Testis (tissue), 2 donors: ENCODE measurements at regions not wholly inside any gene's neighbourhood (a gene's known extent, or its start where the extent isn't known, plus 50 kb on each side); places are given as distances from the start of the nearest gene placed in this dataset.

Source experiments
- DNase-seq: peaks from one replicate; pipeline ENCODE4 v3.0.0-alpha.2; 2019
- H3K27ac ChIP-seq, 2 donors: fragments of 200-600 bp; sonication (generic); one replicate each; pipeline ENCODE4 v1.5.1; 2019
- H3K27me3 ChIP-seq: fragments of 200-600 bp; sonication (generic); one replicate; pipeline ENCODE4 v1.5.1; 2019
- H3K36me3 ChIP-seq: fragments of 200-600 bp; sonication (generic); one replicate; pipeline ENCODE4 v1.5.1; 2017; ENCODE audit warnings: low read depth; ENCODE audit errors: missing control alignments
- H3K4me1 ChIP-seq: fragments of 200-600 bp; sonication (generic); one replicate; pipeline ENCODE4 v1.5.1; 2019
- H3K4me3 ChIP-seq, 2 donors: fragments of 200-600 bp; sonication (generic); one replicate each; pipeline ENCODE4 v1.5.1; 2017 to 2019
- H3K9me3 ChIP-seq: fragments of 200-600 bp; sonication (generic); one replicate; pipeline ENCODE4 v1.5.1; 2017
- CTCF ChIP-seq, 3 experiments: fragments of 450-650 bp in 2 of 3; fragments of 200-600 bp in 1 of 3; sonication (generic) in 1 of 3; IDR thresholded peaks; one replicate each; pipeline ENCODE4 v1.5.1; 2016 to 2019; ENCODE audit warnings: antibody characterized with exemption in 3 of 3, mild to moderate bottlenecking in 2 of 3, moderate library complexity in 1 of 3
- POLR2A ChIP-seq: fragments of 450-650 bp; IDR thresholded peaks from one replicate; pipeline ENCODE4 v1.6.1; 2017; ENCODE audit warnings: antibody characterized with exemption, mild to moderate bottlenecking, moderate library complexity
- WGBS, 2 donors: methylation state at CpG; one replicate each; pipeline ENCODE4 v1.1.5; 2018; 5-methylcytosine and 5-hydroxymethylcytosine counted together
- intact Hi-C: fragments of 100-400 bp; cut with DNase I; formaldehyde crosslinking; loops from one replicate; pipeline ENCODE4 v1.15.1; 2023; ENCODE audit warnings: low total_unique reads

- Histone ChIP-seq H3K4me3 (no peak overlapping the region), H3K4me1 (no peaks in the 10 kb centered on the region), H3K27me3 (no peaks in the 10 kb centered on the region), H3K36me3 (no peaks in the 10 kb centered on the region), H3K9me3 (no peaks in the 10 kb centered on the region), H3K27ac (no peak overlapping the region)
- intact Hi-C loops: no loop called here
- 53 to 74% methylated on average over 1 of the region's 1 CpG for WGBS, 2 donors
- DNase-seq: no peak
- no peak for TF ChIP-seq CTCF (IDR thresholded peaks at IDR 0.05)
- no peak for TF ChIP-seq POLR2A
Measured at GRCh38 chr9:22911632-22912031, 465.0 kb downstream of the DMRTA1 start.

DNA sequence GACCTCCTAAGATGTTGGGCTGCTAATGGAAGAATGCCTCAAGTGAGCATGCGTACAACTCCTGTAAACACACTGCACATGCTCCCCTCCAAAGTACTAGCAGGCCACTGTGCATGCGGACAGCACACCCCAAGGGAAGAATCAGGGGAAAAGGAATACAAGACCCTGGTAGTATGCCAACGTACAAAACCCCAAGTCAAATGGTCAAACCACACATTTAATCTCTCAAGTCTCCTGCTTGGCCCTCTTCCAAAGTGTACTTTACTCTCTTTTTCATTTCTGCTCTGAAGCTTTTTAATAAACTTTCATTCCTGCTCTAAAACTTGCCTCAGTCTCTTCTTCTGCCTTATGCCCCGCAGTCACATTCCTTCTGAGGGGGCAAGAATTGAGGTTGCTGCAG lies 466.4 kb downstream of the DMRTA1 start:
- Histone ChIP-seq H3K27ac (no peak overlapping the region), H3K4me3 (no peak overlapping the region), H3K36me3 (no peaks in the 10 kb centered on the region), H3K4me1 (no peaks in the 10 kb centered on the region), H3K9me3 (no peaks in the 10 kb centered on the region), H3K27me3 (no peaks in the 10 kb centered on the region)
- TF ChIP-seq POLR2A (no peak), CTCF (IDR thresholded peaks at IDR 0.05) (no peak)
- WGBS, 2 donors: 73 to 80% methylated on average over 4 of the region's 4 CpGs
- intact Hi-C loops: no loop called here
- DNase-seq: no peak

DNA sequence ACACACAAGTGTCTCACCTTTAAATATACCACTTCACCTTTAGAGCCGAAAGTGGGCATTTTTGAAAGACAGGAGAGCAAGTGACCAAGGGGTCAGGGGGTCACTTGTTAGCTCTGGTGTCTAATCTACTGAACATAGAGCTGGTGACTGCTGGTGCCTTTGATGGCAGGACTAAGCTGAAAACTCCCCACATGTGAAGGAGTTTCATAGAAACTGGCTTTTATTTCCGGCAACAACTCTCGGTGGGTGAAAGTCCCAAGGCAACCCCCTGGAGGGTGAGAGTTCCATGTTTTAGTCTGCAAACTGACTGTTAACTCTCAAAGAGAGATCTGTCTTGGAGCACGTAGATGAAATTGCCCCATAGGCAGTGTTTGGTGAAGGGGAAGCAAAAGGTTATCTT lies 466.9 kb downstream of the DMRTA1 start:
- H3K4me3 ChIP-seq: no peak overlapping the region
- 72 to 85% methylated on average over 4 of the region's 4 CpGs for WGBS, 2 donors
- intact Hi-C loops: no loop called here

GRCh38 chr9:22916148-22916547 lies 469.5 kb downstream of the DMRTA1 start:
- TF ChIP-seq CTCF (IDR thresholded peaks at IDR 0.05) (no peak), POLR2A (no peak)
- no peaks in the 10 kb centered on the region for H3K9me3 ChIP-seq
- H3K36me3 ChIP-seq: no peaks in the 10 kb centered on the region
- intact Hi-C loops: no loop called here
- no peak overlapping the region for H3K27ac ChIP-seq
- DNase-seq: no peak
- H3K4me1 ChIP-seq: no peaks in the 10 kb centered on the region
- no peak overlapping the region for H3K4me3 ChIP-seq
- no peaks in the 10 kb centered on the region for H3K27me3 ChIP-seq
- 80 to 87% methylated on average over 2 of the region's 2 CpGs for WGBS, 2 donors

More for the DNA sequence above, 466.9 kb downstream of the DMRTA1 start:
- Histone ChIP-seq H3K27ac (no peak overlapping the region), H3K27me3 (no peaks in the 10 kb centered on the region), H3K9me3 (no peaks in the 10 kb centered on the region), H3K36me3 (no peaks in the 10 kb centered on the region), H3K4me1 (no peaks in the 10 kb centered on the region)
- no peak for DNase-seq
- TF ChIP-seq POLR2A (no peak), CTCF (IDR thresholded peaks at IDR 0.05) (no peak)

DNA sequence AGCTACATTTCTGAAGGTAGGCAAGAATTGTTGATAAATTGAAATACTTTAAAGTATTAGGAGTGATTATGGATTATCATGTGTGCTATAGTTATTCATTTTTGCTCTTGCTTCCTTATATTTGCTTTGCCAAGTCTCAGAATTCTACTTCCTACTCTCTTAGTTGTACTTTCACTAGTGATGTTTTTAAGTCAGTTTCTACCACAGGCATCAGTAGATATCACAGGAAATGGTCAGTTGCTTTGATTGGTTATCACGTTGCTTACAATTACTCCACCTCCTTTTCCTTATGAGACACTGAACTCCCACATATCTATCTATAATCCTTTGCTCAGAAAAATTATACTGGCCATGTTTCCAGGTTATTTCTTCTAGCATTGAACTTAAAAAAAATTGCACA lies 472.8 kb downstream of the DMRTA1 start:
- intact Hi-C loops: no loop called here
- Histone ChIP-seq H3K4me1 (no peaks in the 10 kb centered on the region), H3K9me3 (no peaks in the 10 kb centered on the region), H3K27me3 (no peaks in the 10 kb centered on the region), H3K36me3 (no peaks in the 10 kb centered on the region), H3K27ac (no peak overlapping the region), H3K4me3 (no peak overlapping the region)
- no peak for DNase-seq
- TF ChIP-seq POLR2A: no peak
- TF ChIP-seq CTCF (IDR thresholded peaks at IDR 0.05): no peak
- 49 to 67% methylated on average over 1 of the region's 1 CpG for WGBS, 2 donors
